HG03469 (cell line): ENCODE measurements at regions not wholly inside any gene's neighbourhood (a gene's known extent, or its start where the extent isn't known, plus 50 kb on each side); places are given as distances from the start of the nearest gene placed in this dataset.
"Not testable (repeated sequence)": the region's sequence is repeated elsewhere in the genome, so short reads cannot be mapped to it uniquely, and the experiment has no call there.

Source experiments
- ATAC-seq: cut with Tn5 transposase; IDR thresholded peaks from one replicate; pipeline ENCODE4 v1.9.1; 2021; ENCODE audit warnings: mild to moderate bottlenecking, moderate library complexity, moderate number of reproducible peaks; ENCODE audit not compliant: unreplicated experiment

DNA sequence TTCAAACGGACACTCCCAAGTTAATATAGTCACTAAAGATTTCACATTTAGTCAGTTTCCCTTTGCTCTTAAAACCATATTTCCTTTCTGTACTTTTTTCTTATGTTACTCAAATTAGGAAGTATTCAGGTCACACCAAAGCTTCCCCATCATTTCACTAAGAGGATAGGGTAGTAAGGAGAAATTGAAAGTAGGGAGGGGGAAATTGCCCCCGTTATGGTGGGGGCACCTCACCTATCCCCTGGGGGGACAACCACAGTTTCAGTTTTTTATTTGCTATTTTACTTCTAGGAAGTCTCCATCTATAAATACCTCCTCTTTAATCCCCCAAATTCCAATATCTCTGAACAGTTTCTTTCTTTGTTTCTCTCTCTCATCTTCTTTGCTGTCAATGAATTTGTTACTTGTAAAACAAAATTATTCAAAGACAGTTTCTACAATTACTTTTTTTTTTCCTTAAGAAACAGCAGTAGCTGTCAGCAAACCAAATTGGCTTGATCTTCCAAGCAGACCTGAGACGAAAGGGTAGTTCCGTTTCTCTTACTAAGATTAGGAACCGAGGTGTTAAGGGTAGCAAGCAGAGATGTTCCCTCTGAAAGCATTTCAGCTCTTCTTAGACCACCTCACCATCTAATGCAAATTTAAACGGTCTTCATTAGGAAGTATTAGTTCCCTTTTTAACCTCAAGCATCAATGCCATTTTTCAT, 160.2 kb upstream of the KLF3 start:
- peak; percentile 90 for ATAC-seq

DNA sequence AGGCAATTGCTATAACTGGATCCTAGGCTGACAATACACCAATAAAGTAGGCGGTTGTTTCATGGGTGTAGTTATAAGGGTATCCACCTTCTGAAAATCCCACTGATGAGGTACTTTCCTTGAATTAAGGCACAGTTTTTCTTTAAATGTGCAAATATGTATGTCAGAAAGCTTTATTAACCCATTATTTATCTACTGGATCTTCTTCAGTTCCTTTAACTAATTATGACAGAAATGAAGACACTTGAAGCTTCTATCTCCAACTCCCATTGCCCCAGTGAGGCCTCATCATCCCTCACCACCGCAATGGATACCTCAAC, 159.6 kb upstream of the KLF3 start:
- ATAC-seq, result no peak

GRCh38 chr4:38509551-38509950, 154.4 kb upstream of the KLF3 start:
- no peak for ATAC-seq

GRCh38 chr4:38510201-38510600, 153.8 kb upstream of the KLF3 start:
- ATAC-seq, result no peak

GRCh38 chr4:38511702-38512101, 152.3 kb upstream of the KLF3 start:
- ATAC-seq, result no peak

DNA sequence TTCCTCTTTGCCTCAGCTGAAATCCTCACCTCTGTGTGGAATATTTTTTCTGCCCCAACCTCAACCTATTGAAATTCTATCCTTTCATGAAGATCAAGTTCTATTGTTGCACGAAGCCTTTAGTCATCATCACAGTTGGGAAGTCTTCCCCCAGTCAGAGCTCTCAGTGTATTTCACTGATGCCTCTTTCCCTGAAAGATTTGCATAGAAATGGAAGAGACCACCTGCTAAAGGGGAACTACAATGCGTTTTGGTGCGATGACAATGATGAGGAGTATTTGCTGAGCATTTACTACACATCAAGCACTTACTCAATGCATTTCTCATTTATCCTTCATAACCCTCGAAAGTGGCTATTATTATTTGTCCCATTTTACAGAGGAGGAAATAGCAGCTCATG, 151.2 kb upstream of the KLF3 start:
- ATAC-seq, result no peak

DNA sequence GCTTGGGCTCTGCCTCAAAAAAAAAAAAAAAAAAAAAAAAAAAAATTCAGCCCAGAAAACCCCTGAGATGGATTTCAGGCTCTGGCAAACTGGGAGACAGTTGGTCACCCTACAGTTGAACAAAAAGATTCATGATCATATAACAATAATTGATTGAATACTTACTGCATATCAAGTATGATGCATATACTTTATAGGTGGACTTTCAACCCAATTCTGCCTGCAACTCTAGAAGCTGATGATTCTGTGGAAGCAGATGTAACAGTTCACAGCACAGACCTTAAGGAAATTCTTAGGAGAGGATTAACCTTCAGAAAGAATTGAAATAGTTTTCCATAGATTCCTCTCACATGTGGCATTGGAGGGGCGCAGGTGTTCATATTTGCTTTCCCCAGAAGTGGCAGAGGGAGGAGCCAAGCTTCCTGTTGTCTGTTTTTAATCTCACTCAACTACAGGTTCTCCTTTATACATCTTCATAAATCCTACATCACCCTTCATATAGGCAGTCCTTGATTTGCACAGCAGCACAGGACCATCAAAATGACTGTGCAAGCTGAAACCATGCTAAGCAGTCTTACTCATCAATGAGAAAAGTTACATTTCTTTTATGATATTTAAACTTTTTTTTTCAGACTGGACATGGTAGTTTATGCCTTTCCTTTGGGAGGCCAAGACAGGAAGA, 149.4 kb upstream of the KLF3 start:
- no peak for ATAC-seq

DNA sequence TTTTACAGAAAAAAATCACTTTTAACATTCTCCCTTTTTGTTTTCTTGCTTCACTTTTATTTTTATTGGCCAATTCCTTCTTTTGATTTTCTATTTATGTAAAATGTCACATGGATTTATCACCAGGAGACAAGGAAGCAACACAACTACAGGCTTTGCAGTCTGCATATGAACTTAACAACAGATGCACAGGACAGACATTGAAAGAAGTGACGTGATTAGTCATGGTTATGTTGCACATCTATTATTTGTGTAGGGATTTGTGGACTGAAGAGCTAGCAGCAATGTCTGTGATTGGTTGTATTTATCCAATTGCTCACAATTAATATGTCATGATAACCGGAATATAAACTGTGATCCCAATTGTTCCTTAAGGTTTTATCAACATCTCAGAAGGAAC, 147.8 kb upstream of the KLF3 start:
- no peak for ATAC-seq

- ATAC-seq, result no peak
Observed at GRCh38 chr4:38519666-38520065, 144.3 kb upstream of the KLF3 start.

DNA sequence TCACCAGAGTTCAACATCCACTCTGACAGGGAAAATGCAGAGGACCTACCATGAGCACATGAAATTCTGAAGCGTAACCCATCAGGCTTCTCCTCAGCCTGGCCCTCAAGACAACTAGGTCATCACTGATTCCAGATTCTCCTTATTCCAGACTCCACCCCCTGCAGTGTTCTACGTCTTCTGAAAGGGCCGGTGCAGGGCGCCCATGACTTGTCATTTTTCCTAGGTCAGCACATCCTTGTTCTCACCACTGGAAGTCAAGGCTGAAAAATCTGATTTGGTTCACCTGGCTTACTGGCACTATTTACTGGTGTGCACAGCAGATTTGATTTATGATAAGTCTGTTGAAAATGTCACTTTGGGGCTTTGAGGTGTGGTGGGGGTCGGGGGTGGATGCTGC, 140.9 kb upstream of the KLF3 start:
- ATAC-seq, result no peak

- peak; percentile 93 for ATAC-seq
Observed at GRCh38 chr4:38523524-38524448, 140.2 kb upstream of the KLF3 start.

GRCh38 chr4:38526412-38526811, 137.6 kb upstream of the KLF3 start:
- ATAC-seq, result no peak

DNA sequence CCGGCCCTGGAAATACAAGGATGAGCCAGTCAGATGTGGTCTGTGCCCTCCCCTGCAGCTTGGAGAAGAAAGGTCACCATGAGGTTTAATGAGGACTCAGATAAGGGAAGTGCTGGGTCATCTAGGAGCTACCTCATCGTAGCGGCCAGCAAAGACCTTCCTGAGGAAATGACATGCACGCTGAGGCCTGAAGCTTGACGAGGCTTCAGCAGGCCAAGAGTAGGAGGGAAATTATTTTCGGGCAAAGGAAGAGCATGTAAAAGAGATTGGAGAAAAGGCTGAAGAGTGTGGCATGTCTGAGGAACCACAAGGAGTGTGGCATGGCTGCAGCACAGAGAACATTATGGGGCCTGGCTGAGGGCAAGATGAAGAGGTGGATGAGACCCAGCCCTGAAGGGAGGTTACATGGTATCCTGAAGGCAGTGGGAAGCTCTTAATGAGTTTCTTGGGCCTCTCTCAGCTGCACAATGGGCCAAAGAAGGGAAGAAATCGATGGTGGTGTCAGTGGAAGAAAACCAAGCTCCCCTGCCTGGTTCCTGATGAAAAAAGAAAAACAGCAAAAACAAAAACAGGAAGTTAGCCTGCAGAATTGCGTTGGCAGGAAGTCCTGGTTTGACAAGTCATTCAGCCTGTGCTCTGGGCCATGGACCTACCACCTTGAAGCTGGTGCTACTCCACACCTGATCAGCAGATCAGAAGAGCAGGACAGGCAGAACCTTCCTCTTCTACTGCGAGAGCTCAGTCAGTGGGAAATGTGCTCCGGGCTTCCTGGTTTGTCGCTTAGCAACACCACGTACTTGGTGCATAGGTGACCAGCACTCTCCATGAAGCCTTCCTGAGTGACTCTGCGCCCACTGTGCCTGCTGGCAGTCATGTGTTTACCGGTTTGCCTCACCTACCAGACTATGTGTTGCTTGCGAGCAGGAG, 134.5 kb upstream of the KLF3 start:
- ATAC-seq, result peak; percentile 71

DNA sequence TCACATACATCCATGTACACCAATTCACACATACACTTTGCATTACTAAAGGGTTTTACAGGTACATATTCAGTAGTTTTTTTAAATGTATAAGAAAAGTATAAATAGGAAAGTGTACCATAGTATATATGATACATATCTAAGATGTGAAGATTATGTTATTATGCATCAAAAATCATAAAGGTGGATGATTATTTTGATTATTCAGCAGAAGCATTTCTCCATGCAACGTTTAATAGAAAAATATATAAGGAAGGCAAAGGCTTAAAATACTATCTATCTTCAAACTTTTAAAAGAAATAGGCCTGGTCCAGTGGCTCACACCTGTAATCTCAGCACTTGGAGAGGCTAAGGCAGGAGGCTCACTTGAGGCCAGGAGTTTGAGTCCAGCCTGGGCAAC, 133.5 kb upstream of the KLF3 start:
- no peak for ATAC-seq

GRCh38 chr4:38531141-38531727, 132.8 kb upstream of the KLF3 start:
- no peak for ATAC-seq

DNA sequence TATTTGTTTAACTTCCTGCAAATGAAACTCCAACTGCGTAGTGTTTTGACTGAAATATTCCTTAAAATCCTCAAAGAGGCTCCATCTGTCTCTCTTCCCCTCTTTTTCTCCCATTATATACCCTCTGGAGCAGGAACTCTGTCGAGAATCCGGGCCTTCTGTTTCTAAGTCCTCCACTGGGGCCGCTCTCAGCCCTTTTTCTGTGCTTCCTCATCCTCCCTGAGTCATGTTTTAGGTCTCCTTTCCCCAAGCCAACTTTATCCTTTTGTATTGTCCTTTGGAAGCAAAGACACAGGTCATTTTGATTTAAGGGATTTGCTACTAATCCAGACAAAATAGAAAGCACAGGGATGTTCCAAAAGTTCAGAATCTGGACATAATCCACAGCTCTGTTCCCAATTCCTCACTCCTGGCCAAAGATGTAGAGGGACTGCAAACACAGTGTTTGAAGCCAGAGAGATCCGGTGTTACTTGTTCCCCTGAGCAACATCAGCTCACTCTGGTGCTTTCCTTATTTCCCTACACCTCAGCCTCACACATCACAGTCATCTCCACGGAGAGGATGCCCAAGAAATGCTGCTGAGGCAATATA, 131.0 kb upstream of the KLF3 start:
- no peak for ATAC-seq

DNA sequence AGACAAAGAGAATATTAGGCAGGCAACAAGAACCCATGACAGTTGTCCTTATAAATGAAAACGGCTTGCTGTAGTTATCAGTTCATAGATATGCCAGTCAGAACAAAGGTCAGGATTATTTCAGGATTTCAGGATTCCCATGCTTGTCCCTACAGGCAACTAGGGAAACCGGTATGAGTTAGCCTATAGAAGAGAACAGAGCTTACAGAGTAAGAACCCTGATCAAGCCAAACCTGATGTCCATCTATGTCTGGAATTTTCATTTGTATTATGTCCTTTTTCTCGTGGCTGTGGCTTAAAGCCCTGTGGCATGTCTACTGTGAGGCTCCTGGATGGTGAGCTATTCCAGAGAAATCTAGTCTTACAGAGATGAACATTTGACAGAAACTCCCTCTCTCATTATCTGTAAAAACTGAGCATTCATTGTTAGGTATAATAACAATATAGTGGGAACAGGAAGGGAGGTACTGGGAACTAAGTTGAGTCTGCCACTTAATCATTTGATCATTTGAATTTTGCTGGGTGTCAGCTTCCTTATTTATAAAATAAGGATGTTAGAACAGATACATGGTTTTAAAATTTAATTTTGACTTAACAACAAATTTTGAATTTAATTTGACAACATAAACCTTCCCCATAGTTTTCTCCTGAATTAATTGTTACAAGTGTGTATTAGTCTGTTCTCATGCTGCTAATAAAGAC, 129.5 kb upstream of the KLF3 start:
- no peak for ATAC-seq

DNA sequence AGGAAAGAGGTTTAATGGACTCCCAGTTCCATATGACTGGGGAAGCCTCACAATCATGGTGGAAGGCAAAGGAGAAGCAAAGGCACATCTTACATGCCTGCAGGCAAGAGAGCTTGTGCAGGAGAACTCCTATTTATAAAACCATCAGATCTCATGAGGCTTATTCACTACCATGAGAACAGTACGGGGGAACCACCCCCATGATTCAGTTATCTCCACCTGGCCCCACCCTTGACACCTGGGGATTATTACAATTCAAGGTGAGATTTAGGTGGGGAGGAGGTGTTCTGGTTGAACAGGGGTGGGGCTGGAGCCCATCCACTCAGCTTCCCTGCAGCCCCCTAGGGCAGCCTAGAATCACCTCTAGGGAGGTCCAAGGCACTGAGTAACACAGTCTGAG, 128.9 kb upstream of the KLF3 start:
- ATAC-seq, result not testable (repeated sequence)

DNA sequence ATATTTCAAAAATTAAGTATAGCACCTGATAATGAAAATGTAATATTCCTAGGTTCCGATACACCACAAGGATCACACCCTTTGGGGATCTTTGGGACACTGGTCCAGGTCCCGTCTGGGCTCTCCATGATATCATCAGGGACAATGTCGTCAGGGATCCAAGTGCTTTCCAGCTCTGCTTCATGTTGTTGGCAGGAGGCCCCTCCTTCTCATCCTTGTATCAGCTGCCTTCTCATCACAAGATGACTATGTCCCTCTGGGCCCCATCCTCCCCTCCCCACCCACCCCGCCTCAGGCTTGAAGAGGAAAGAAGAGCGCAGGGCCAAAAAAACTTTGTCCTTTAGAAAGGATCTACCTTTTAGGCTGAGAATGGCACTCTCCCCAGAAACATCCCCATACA, 128.3 kb upstream of the KLF3 start:
- ATAC-seq, result no peak
